GM23338 (cell line): ENCODE measurements at regions not wholly inside any gene's neighbourhood (a gene's known extent, or its start where the extent isn't known, plus 50 kb on each side); places are given as distances from the start of the nearest gene placed in this dataset.

Experiments
- ATAC-seq: fragments of 200-7000 bp; cut with Tn5 transposase; 3 replicates; pipeline ENCODE4 v1.9.1; 2020
- DNase-seq: peaks from one replicate; pipeline ENCODE4 v3.0.0-alpha.2; 2015; ENCODE audit warnings: low spot score
- H2AFZ ChIP-seq: fragments of 200-600 bp; sonication (generic); 2 replicates; pipeline ENCODE4 v1.8.0; 2016; ENCODE audit warnings: antibody characterized with exemption, mild to moderate bottlenecking, moderate library complexity
- H3F3A ChIP-seq: fragments of 200-600 bp; sonication (generic); replicated peaks from 2 replicates; pipeline ENCODE4 v1.8.0; 2017; ENCODE audit warnings: antibody characterized with exemption, mixed run types, low read depth
- H3K27ac ChIP-seq: fragments of 200-600 bp; sonication (generic); 2 replicates; pipeline ENCODE4 v1.6.1; 2016; ENCODE audit warnings: low read depth
- H3K27me3 ChIP-seq: fragments of 200-600 bp; sonication (generic); 2 replicates; pipeline ENCODE4 v1.8.0; 2016; ENCODE audit warnings: mild to moderate bottlenecking, mixed run types, moderate library complexity; ENCODE audit not compliant: insufficient read depth
- H3K36me3 ChIP-seq: fragments of 200-600 bp; sonication (generic); 2 replicates; pipeline ENCODE4 v1.8.0; 2016; ENCODE audit warnings: mild to moderate bottlenecking; ENCODE audit not compliant: insufficient read depth
- H3K4me1 ChIP-seq: fragments of 200-600 bp; sonication (generic); 2 replicates; pipeline ENCODE4 v1.8.0; 2016; ENCODE audit warnings: mild to moderate bottlenecking, moderate library complexity; ENCODE audit not compliant: insufficient read depth
- H3K4me2 ChIP-seq: fragments of 200-600 bp; sonication (generic); 2 replicates; pipeline ENCODE4 v1.7.1; 2017; ENCODE audit warnings: mixed run types
- H3K4me3 ChIP-seq: fragments of 200-600 bp; sonication (generic); 2 replicates; pipeline ENCODE4 v1.6.1; 2016; ENCODE audit warnings: mixed run types
- H3K79me2 ChIP-seq: fragments of 200-600 bp; sonication (generic); replicated peaks from 2 replicates; pipeline ENCODE4 v1.8.0; 2017; ENCODE audit warnings: mild to moderate bottlenecking; ENCODE audit not compliant: insufficient read depth
- H3K9me2 ChIP-seq: fragments of 200-600 bp; sonication (generic); 2 replicates; pipeline ENCODE4 v1.8.0; 2017; ENCODE audit not compliant: insufficient read depth
- H4K20me1 ChIP-seq: fragments of 200-600 bp; sonication (generic); replicated peaks from 2 replicates; pipeline ENCODE4 v1.8.0; 2017; ENCODE audit warnings: mild to moderate bottlenecking; ENCODE audit not compliant: insufficient read depth
- H3K27ac Mint-ChIP-seq: 2 replicates; pipeline ENCODE4 v1.8.0; 2020; ENCODE audit warnings: inconsistent platforms, mild to moderate bottlenecking, moderate library complexity, mixed read lengths
- H3K27me3 Mint-ChIP-seq: 3 replicates; pipeline ENCODE4 v1.8.0; 2022; ENCODE audit warnings: low read depth, mild to moderate bottlenecking, moderate library complexity, mixed read lengths, inconsistent platforms; ENCODE audit not compliant: insufficient read depth, poor library complexity
- H3K36me3 Mint-ChIP-seq: 3 replicates; pipeline ENCODE4 v1.8.0; 2021; ENCODE audit warnings: low read depth, mild to moderate bottlenecking, inconsistent platforms, moderate library complexity, mixed read lengths
- H3K4me1 Mint-ChIP-seq: 3 replicates; pipeline ENCODE4 v1.8.0; 2020; ENCODE audit warnings: mild to moderate bottlenecking, inconsistent platforms, mixed read lengths
- H3K4me3 Mint-ChIP-seq: 3 replicates; pipeline ENCODE4 v1.8.0; 2021; ENCODE audit warnings: moderate library complexity, mild to moderate bottlenecking, inconsistent platforms, mixed read lengths
- H3K9me3 Mint-ChIP-seq: 3 replicates; pipeline ENCODE4 v1.8.0; 2020; ENCODE audit warnings: moderate library complexity, mild to moderate bottlenecking, inconsistent platforms, mixed read lengths
- CREB1 ChIP-seq: fragments of 250-450 bp; sonication (Bioruptor Pico); IDR thresholded peaks from 2 replicates; pipeline ENCODE4 v1.5.0; 2020; ENCODE audit warnings: low read depth, mild to moderate bottlenecking, moderate library complexity
- EZH2 ChIP-seq: fragments of 200-600 bp; sonication (generic); IDR thresholded peaks from one replicate; pipeline ENCODE4 v1.8.0; 2017; ENCODE audit warnings: antibody characterized with exemption, mild to moderate bottlenecking, low read depth; ENCODE audit not compliant: unreplicated experiment
- EZH2phosphoT487 ChIP-seq: fragments of 200-600 bp; sonication (generic); IDR thresholded peaks from one replicate; pipeline ENCODE4 v1.8.1; 2018; ENCODE audit warnings: antibody characterized with exemption; ENCODE audit not compliant: unreplicated experiment
- JUNB ChIP-seq: IDR thresholded peaks from one replicate; pipeline ENCODE4 v1.6.1; 2016; ENCODE audit warnings: antibody characterized with exemption; ENCODE audit not compliant: unreplicated experiment
- NANOG ChIP-seq: IDR thresholded peaks from 2 replicates; pipeline ENCODE4 v1.6.1; 2016; ENCODE audit warnings: antibody characterized with exemption, borderline replicate concordance
- POLR2AphosphoS5 ChIP-seq: IDR thresholded peaks from 2 replicates; pipeline ENCODE4 v1.6.1; 2016; ENCODE audit warnings: antibody characterized with exemption, low read depth
- ZNF114 ChIP-seq: fragments of 250-450 bp; sonication (Bioruptor Pico); IDR thresholded peaks from 2 replicates; pipeline ENCODE4 v1.5.0; 2020; ENCODE audit warnings: mild to moderate bottlenecking, moderate library complexity
- ZNF331 ChIP-seq: fragments of 250-450 bp; sonication (Bioruptor Pico); IDR thresholded peaks from 2 replicates; pipeline ENCODE4 v1.5.0; 2020; ENCODE audit warnings: low read depth, mild to moderate bottlenecking, moderate library complexity
- TF ChIP-seq, protein P1 (sequence below): IDR thresholded peaks from 2 replicates; pipeline ENCODE4 v1.6.1; 2016; ENCODE audit warnings: antibody characterized with exemption
- TF ChIP-seq, protein P2 (sequence below): IDR thresholded peaks from one replicate; pipeline ENCODE4 v1.6.1; 2018; ENCODE audit warnings: antibody characterized with exemption; ENCODE audit not compliant: unreplicated experiment
- TF ChIP-seq, protein P3 (sequence below), 2 experiments: fragments of 200-600 bp in 1 of 2; sonication (generic) in 1 of 2; conservative IDR thresholded peaks; 2 replicates each; pipeline versions ENCODE4 v1.5.1 to v1.6.1; 2016 to 2017; ENCODE audit warnings: antibody characterized with exemption in 2 of 2, low read depth in 2 of 2, mild to moderate bottlenecking in 2 of 2, moderate library complexity in 1 of 2
- TF ChIP-seq, protein P4 (sequence below): fragments of 250-450 bp; sonication (Bioruptor Pico); IDR thresholded peaks from 2 replicates; pipeline ENCODE4 v1.5.0; 2020; ENCODE audit warnings: mild to moderate bottlenecking, moderate library complexity

DNA sequence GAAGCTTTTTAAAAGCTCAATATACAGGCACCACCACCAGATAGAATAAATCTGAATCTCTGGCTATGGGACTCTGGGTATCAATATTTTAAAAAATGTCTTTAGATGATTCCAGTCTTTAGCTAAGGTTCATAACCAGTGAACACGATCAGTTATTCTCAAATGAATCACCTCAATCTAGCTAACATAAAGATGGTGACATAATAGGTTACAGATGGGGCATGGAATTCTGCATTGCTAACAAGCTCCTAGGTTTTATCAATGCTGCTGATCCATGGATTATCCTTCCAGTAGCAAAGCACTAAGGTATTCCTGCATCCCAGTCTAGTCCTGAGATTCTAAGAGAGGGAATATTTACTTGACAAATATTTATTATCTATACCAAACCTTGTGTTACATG, 415.5 kb upstream of the CDH11 start:
- Mint-ChIP-seq H3K4me3 (no peak overlapping the region), H3K27ac (no peak overlapping the region), H3K9me3 (no peaks in the 10 kb centered on the region), H3K4me1 (no peaks in the 10 kb centered on the region), H3K36me3 (no peaks in the 10 kb centered on the region), H3K27me3 (peaks cover 3% of the 10 kb centered on the region)
- H3K27ac ChIP-seq: no peak overlapping the region
- no peaks in the 10 kb centered on the region for H3K4me1 ChIP-seq
- no peaks in the 10 kb centered on the region for H3K27me3 ChIP-seq
- TF ChIP-seq, protein P1, sequence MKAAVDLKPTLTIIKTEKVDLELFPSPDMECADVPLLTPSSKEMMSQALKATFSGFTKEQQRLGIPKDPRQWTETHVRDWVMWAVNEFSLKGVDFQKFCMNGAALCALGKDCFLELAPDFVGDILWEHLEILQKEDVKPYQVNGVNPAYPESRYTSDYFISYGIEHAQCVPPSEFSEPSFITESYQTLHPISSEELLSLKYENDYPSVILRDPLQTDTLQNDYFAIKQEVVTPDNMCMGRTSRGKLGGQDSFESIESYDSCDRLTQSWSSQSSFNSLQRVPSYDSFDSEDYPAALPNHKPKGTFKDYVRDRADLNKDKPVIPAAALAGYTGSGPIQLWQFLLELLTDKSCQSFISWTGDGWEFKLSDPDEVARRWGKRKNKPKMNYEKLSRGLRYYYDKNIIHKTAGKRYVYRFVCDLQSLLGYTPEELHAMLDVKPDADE: no peak
- TF ChIP-seq, protein P2, sequence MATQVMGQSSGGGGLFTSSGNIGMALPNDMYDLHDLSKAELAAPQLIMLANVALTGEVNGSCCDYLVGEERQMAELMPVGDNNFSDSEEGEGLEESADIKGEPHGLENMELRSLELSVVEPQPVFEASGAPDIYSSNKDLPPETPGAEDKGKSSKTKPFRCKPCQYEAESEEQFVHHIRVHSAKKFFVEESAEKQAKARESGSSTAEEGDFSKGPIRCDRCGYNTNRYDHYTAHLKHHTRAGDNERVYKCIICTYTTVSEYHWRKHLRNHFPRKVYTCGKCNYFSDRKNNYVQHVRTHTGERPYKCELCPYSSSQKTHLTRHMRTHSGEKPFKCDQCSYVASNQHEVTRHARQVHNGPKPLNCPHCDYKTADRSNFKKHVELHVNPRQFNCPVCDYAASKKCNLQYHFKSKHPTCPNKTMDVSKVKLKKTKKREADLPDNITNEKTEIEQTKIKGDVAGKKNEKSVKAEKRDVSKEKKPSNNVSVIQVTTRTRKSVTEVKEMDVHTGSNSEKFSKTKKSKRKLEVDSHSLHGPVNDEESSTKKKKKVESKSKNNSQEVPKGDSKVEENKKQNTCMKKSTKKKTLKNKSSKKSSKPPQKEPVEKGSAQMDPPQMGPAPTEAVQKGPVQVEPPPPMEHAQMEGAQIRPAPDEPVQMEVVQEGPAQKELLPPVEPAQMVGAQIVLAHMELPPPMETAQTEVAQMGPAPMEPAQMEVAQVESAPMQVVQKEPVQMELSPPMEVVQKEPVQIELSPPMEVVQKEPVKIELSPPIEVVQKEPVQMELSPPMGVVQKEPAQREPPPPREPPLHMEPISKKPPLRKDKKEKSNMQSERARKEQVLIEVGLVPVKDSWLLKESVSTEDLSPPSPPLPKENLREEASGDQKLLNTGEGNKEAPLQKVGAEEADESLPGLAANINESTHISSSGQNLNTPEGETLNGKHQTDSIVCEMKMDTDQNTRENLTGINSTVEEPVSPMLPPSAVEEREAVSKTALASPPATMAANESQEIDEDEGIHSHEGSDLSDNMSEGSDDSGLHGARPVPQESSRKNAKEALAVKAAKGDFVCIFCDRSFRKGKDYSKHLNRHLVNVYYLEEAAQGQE: no peak
- TF ChIP-seq, protein P3, sequence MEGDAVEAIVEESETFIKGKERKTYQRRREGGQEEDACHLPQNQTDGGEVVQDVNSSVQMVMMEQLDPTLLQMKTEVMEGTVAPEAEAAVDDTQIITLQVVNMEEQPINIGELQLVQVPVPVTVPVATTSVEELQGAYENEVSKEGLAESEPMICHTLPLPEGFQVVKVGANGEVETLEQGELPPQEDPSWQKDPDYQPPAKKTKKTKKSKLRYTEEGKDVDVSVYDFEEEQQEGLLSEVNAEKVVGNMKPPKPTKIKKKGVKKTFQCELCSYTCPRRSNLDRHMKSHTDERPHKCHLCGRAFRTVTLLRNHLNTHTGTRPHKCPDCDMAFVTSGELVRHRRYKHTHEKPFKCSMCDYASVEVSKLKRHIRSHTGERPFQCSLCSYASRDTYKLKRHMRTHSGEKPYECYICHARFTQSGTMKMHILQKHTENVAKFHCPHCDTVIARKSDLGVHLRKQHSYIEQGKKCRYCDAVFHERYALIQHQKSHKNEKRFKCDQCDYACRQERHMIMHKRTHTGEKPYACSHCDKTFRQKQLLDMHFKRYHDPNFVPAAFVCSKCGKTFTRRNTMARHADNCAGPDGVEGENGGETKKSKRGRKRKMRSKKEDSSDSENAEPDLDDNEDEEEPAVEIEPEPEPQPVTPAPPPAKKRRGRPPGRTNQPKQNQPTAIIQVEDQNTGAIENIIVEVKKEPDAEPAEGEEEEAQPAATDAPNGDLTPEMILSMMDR (conservative IDR thresholded peaks at IDR 0.05; ENCODE audit: low read depth in 2 of 2): no peak
- TF ChIP-seq CREB1 (no peak), JUNB (no peak), NANOG (no peak), EZH2 (no peak), EZH2phosphoT487 (no peak), ZNF331 (no peak), ZNF114 (CRISPR knock-in tag) (no peak), POLR2AphosphoS5 (no peak)
- TF ChIP-seq, protein P4, sequence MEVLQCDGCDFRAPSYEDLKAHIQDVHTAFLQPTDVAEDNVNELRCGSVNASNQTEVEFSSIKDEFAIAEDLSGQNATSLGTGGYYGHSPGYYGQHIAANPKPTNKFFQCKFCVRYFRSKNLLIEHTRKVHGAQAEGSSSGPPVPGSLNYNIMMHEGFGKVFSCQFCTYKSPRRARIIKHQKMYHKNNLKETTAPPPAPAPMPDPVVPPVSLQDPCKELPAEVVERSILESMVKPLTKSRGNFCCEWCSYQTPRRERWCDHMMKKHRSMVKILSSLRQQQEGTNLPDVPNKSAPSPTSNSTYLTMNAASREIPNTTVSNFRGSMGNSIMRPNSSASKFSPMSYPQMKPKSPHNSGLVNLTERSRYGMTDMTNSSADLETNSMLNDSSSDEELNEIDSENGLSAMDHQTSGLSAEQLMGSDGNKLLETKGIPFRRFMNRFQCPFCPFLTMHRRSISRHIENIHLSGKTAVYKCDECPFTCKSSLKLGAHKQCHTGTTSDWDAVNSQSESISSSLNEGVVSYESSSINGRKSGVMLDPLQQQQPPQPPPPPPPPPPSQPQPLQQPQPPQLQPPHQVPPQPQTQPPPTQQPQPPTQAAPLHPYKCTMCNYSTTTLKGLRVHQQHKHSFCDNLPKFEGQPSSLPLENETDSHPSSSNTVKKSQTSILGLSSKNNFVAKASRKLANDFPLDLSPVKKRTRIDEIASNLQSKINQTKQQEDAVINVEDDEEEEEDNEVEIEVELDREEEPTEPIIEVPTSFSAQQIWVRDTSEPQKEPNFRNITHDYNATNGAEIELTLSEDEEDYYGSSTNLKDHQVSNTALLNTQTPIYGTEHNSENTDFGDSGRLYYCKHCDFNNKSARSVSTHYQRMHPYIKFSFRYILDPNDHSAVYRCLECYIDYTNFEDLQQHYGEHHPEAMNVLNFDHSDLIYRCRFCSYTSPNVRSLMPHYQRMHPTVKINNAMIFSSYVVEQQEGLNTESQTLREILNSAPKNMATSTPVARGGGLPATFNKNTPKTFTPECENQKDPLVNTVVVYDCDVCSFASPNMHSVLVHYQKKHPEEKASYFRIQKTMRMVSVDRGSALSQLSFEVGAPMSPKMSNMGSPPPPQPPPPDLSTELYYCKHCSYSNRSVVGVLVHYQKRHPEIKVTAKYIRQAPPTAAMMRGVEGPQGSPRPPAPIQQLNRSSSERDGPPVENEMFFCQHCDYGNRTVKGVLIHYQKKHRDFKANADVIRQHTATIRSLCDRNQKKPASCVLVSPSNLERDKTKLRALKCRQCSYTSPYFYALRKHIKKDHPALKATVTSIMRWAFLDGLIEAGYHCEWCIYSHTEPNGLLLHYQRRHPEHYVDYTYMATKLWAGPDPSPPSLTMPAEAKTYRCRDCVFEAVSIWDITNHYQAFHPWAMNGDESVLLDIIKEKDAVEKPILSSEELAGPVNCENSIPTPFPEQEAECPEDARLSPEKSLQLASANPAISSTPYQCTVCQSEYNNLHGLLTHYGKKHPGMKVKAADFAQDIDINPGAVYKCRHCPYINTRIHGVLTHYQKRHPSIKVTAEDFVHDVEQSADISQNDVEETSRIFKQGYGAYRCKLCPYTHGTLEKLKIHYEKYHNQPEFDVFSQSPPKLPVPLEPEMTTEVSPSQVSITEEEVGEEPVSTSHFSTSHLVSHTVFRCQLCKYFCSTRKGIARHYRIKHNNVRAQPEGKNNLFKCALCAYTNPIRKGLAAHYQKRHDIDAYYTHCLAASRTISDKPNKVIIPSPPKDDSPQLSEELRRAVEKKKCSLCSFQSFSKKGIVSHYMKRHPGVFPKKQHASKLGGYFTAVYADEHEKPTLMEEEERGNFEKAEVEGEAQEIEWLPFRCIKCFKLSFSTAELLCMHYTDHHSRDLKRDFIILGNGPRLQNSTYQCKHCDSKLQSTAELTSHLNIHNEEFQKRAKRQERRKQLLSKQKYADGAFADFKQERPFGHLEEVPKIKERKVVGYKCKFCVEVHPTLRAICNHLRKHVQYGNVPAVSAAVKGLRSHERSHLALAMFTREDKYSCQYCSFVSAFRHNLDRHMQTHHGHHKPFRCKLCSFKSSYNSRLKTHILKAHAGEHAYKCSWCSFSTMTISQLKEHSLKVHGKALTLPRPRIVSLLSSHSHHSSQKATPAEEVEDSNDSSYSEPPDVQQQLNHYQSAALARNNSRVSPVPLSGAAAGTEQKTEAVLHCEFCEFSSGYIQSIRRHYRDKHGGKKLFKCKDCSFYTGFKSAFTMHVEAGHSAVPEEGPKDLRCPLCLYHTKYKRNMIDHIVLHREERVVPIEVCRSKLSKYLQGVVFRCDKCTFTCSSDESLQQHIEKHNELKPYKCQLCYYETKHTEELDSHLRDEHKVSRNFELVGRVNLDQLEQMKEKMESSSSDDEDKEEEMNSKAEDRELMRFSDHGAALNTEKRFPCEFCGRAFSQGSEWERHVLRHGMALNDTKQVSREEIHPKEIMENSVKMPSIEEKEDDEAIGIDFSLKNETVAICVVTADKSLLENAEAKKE (CRISPR knock-in tag): no peak
- H3K4me3 ChIP-seq: no peak overlapping the region
- H3F3A ChIP-seq: no peaks in the 10 kb centered on the region
- no peaks in the 10 kb centered on the region for H4K20me1 ChIP-seq
- H2AFZ ChIP-seq: no peak overlapping the region
- H3K79me2 ChIP-seq: no peaks in the 10 kb centered on the region
- H3K9me2 ChIP-seq: no peaks in the 10 kb centered on the region
- H3K4me2 ChIP-seq: no peak overlapping the region
- DNase-seq (no peak), ATAC-seq (no peak)
- no peaks in the 10 kb centered on the region for H3K36me3 ChIP-seq
